Osteocyte (in vitro differentiated cells): ENCODE measurements at regions not wholly inside any gene's neighbourhood (a gene's known extent, or its start where the extent isn't known, plus 50 kb on each side); places are given as distances from the start of the nearest gene placed in this dataset.

Experiments
- DNase-seq: peaks from one replicate; pipeline ENCODE4 v3.0.0; 2021; ENCODE audit warnings: mixed read lengths; ENCODE audit not compliant: unreplicated experiment; ENCODE audit errors: extremely low spot score
- H3K27ac Mint-ChIP-seq: one replicate; pipeline ENCODE4 v1.8.0; 2021; ENCODE audit warnings: mild to moderate bottlenecking, mixed read lengths; ENCODE audit not compliant: unreplicated experiment
- H3K27me3 Mint-ChIP-seq: one replicate; pipeline ENCODE4 v1.8.0; 2021; ENCODE audit warnings: mixed read lengths; ENCODE audit not compliant: unreplicated experiment
- H3K36me3 Mint-ChIP-seq: one replicate; pipeline ENCODE4 v1.8.0; 2021; ENCODE audit warnings: mixed read lengths; ENCODE audit not compliant: unreplicated experiment
- H3K4me1 Mint-ChIP-seq: one replicate; pipeline ENCODE4 v1.8.0; 2021; ENCODE audit warnings: mixed read lengths; ENCODE audit not compliant: unreplicated experiment
- H3K4me3 Mint-ChIP-seq: one replicate; pipeline ENCODE4 v1.8.0; 2021; ENCODE audit warnings: mild to moderate bottlenecking, moderate library complexity, mixed read lengths; ENCODE audit not compliant: unreplicated experiment
- H3K9me3 Mint-ChIP-seq: one replicate; pipeline ENCODE4 v1.8.0; 2021; ENCODE audit warnings: mixed read lengths; ENCODE audit not compliant: unreplicated experiment
- TF ChIP-seq, protein P1 (sequence below): fragments of 200-600 bp; sonication (generic); IDR thresholded peaks from 2 replicates; pipeline ENCODE4 v1.5.0; 2021; ENCODE audit warnings: antibody characterized with exemption, mild to moderate bottlenecking, moderate library complexity

DNA sequence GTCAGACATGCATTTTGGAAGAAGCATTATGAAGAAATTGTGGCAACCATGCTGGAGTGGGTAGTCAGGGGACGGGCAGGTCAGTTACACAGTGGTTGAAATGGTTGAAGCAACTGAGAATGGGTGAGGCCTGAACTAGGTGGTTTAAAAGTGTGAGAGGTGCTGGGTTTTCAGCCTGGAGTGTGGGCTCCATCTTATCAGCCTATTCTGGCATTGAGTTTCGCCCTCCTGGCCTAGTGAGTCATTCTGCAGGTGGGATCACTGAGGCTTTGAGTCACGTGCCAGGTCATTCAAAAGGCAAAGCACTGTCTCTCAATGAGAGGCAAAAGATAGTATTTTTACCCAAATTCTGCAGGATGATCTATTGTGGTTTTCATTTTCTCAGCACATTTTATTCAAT, 181.9 kb upstream of the CHD6 start:
- Mint-ChIP-seq H3K4me3 (no peak overlapping the region), H3K27me3 (no peaks in the 10 kb centered on the region), H3K9me3 (peaks cover 4% of the 10 kb centered on the region), H3K27ac (no peak overlapping the region), H3K36me3 (no peaks in the 10 kb centered on the region), H3K4me1 (no peaks in the 10 kb centered on the region)
- TF ChIP-seq, protein P1, sequence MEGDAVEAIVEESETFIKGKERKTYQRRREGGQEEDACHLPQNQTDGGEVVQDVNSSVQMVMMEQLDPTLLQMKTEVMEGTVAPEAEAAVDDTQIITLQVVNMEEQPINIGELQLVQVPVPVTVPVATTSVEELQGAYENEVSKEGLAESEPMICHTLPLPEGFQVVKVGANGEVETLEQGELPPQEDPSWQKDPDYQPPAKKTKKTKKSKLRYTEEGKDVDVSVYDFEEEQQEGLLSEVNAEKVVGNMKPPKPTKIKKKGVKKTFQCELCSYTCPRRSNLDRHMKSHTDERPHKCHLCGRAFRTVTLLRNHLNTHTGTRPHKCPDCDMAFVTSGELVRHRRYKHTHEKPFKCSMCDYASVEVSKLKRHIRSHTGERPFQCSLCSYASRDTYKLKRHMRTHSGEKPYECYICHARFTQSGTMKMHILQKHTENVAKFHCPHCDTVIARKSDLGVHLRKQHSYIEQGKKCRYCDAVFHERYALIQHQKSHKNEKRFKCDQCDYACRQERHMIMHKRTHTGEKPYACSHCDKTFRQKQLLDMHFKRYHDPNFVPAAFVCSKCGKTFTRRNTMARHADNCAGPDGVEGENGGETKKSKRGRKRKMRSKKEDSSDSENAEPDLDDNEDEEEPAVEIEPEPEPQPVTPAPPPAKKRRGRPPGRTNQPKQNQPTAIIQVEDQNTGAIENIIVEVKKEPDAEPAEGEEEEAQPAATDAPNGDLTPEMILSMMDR: no peak
- no peak for DNase-seq

DNA sequence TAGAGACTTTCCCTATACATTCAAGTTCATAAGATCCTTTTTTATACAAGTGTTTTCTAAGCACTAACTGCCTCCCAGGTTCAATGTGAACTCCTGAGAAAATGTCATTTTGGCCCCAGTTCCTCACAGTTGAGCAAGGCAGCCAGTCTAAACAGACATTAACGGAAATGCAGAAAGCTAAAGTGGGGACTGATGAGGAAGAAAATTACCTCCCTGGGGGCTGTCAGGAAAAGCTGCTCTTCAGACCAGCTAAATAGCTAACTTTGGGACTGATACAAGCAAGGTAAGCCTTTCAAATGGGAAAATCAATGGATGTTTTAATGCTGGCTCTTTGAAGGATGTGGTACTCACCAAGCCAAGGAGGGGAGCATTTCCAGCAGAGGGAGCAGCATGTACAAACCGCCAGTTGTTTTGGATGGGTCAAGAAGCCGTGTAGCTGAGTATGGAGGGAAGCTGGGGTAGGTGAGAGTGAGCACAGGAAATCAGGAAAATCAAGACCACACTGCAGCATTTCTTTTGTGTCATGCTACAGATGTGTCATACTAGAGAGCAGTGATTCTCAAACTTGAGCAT, 180.8 kb upstream of the CHD6 start:
- no peak for DNase-seq
- Mint-ChIP-seq H3K4me3 (no peak overlapping the region), H3K36me3 (no peaks in the 10 kb centered on the region), H3K9me3 (no peaks in the 10 kb centered on the region), H3K27ac (no peak overlapping the region), H3K4me1 (no peaks in the 10 kb centered on the region), H3K27me3 (no peaks in the 10 kb centered on the region)
- TF ChIP-seq, protein P1: no peak

DNA sequence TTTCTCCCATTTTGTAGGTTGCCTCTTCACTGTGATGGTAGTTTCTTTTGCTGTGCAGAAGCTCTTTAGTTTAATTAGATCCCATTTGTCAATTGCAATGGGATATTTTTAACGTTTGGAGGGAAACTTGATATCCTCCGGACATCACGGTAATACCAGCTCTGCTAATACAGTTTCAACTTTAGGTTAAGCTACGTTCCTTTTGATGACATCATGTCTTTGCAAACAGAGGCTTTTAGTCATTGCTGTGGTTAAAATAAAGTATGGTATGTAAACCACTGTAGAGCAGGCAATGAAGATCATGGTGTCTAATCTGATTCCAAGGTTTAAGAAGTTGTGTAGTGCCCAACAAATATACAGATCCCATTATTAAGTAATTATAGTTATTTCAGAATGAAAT, 168.0 kb upstream of the CHD6 start:
- TF ChIP-seq, protein P1: no peak
- DNase-seq: no peak
- Mint-ChIP-seq H3K4me3 (no peak overlapping the region), H3K9me3 (peaks cover 10% of the 10 kb centered on the region), H3K36me3 (no peaks in the 10 kb centered on the region), H3K4me1 (no peaks in the 10 kb centered on the region), H3K27me3 (no peaks in the 10 kb centered on the region), H3K27ac (no peak overlapping the region)

DNA sequence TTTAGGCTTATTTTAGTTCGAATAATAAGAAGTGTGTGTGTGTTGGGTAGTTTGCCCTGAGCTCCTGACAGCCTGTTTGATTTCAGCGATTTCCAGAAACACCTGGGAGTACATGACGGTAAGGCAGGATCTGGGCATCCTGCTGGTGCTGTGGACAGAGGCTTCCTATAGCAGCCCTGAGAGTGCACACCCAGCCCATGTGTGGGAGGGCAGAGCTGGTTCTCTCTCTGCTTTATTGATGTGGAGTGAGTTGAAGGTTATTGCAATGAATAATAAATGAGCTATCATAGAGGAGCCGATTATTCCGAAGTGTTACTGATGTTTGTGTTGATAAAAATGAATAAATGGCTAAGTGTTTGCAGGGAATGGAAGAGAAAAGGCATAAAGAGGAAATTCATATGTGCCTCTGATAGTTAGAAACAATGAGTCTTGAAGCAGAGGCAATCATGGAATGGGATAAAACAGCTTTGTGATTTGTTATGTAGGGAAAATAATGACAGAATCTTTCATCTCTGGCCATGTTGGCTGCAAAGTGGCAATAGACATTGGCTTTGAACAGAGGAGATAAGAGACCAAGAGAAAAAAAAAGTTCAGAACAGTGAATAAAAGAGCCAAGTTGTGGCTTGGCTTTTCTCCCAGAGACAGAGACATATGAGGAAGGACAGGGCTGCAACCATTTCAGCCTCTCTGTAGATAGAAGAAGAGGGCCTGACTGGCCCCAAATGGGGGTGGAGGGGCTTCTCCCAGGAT, 166.2 kb upstream of the CHD6 start:
- Mint-ChIP-seq H3K27ac (no peak overlapping the region), H3K27me3 (no peaks in the 10 kb centered on the region), H3K9me3 (peaks cover 10% of the 10 kb centered on the region), H3K4me1 (no peaks in the 10 kb centered on the region), H3K4me3 (no peak overlapping the region), H3K36me3 (no peaks in the 10 kb centered on the region)
- TF ChIP-seq, protein P1: no peak
- no peak for DNase-seq

DNA sequence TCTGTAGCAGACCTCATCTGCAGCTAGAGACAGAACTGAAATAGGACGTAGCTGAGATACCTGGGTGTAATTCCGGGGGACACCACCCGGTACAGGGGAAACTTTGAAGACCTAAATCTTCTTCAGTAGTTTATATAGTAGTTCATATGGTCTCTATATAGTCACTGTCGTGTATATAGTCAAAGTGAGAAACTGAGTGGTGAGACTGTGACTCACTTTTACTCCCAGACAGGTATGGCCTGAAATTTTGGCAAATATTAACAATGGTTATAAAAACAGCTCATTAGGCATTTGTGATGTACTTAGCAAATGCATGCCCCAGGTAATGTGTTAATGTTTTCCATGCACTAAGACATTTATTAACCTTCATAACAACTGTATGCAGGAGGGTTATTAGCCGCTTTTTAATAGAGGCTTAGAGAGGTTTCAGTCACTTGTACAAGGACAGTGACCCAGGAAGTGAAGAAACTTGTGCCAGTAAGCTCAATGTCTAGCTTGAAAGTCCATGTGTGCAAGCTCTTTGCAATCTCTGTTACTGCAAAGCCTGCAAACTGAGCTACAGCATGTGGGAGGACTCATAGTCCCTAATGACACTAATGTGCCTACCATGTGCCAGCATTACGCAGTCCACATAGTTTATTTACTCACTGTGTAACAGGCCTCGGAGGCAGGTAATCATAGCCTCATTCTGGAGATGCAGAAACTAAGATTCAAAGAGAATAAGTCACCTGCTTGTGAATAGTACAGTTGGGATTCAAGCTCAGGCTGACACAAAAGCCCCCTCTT, 165.4 kb upstream of the CHD6 start:
- Mint-ChIP-seq H3K4me3 (no peak overlapping the region), H3K9me3 (peaks cover 10% of the 10 kb centered on the region), H3K4me1 (no peaks in the 10 kb centered on the region), H3K36me3 (no peaks in the 10 kb centered on the region), H3K27me3 (no peaks in the 10 kb centered on the region), H3K27ac (no peak overlapping the region)
- TF ChIP-seq, protein P1: no peak
- no peak for DNase-seq
